ENCODE measurements at regions not wholly inside any gene's neighbourhood (a gene's known extent, or its start where the extent isn't known, plus 50 kb on each side); places are given as distances from the start of the nearest gene placed in this dataset.

GRCh38 chr5:145708169-145708568 is 127.0 kb downstream of the PRELID2 start:
- Histone ChIP-seq H3K4me2 (ENCODE audit: low read depth, low read length, poor library complexity, severe bottlenecking) (no peak overlapping the region), H3K9me2 (replicated peaks; ENCODE audit: insufficient read depth, low read length) (no peaks in the 10 kb centered on the region), H3K27me3 (ENCODE audit: low read length) (no peaks in the 10 kb centered on the region), H3K9ac (ENCODE audit: low read length) (no peak overlapping the region), H3K4me1 (ENCODE audit: low read length) (no peaks in the 10 kb centered on the region), H3K4me3 (ENCODE audit: low read length) (no peak overlapping the region), H3K9me3 (ENCODE audit: low read length) (no peaks in the 10 kb centered on the region), H3K27ac (ENCODE audit: low read length) (no peak overlapping the region), H2AFZ (ENCODE audit: low read length) (no peak overlapping the region), H4K20me1 (ENCODE audit: insufficient read depth, low read depth, low read length) (no peaks in the 10 kb centered on the region), H3K36me3 (ENCODE audit: insufficient read depth, low read length) (no peaks in the 10 kb centered on the region), H3K79me2 (ENCODE audit: low read length) (no peaks in the 10 kb centered on the region)
- DNase-seq, result no peak

GRCh38 chr5:145704724-145705123 is 130.4 kb downstream of the PRELID2 start:
- H3K4me2 ChIP-seq (ENCODE audit: low read depth, low read length, poor library complexity, severe bottlenecking), result no peak overlapping the region
- H3K79me2 ChIP-seq (ENCODE audit: low read length), result no peaks in the 10 kb centered on the region
- H3K9me3 ChIP-seq (ENCODE audit: low read length), result no peaks in the 10 kb centered on the region
- H2AFZ ChIP-seq (ENCODE audit: low read length), result no peak overlapping the region
- no peaks in the 10 kb centered on the region for H3K4me1 ChIP-seq (ENCODE audit: low read length)
- H3K36me3 ChIP-seq (ENCODE audit: insufficient read depth, low read length), result no peaks in the 10 kb centered on the region
- no peaks in the 10 kb centered on the region for H4K20me1 ChIP-seq (ENCODE audit: insufficient read depth, low read depth, low read length)
- no peaks in the 10 kb centered on the region for H3K9me2 ChIP-seq (replicated peaks; ENCODE audit: insufficient read depth, low read length)
- H3K27me3 ChIP-seq (ENCODE audit: low read length), result no peaks in the 10 kb centered on the region
- no peak overlapping the region for H3K4me3 ChIP-seq (ENCODE audit: low read length)
- no peak for DNase-seq
- H3K27ac ChIP-seq (ENCODE audit: low read length), result no peak overlapping the region
- no peak overlapping the region for H3K9ac ChIP-seq (ENCODE audit: low read length)

- H4K20me1 ChIP-seq (ENCODE audit: insufficient read depth, low read depth, low read length), result no peaks in the 10 kb centered on the region
- no peaks in the 10 kb centered on the region for H3K9me3 ChIP-seq (ENCODE audit: low read length)
- H2AFZ ChIP-seq (ENCODE audit: low read length), result no peak overlapping the region
- H3K4me3 ChIP-seq (ENCODE audit: low read length), result no peak overlapping the region
- H3K4me1 ChIP-seq (ENCODE audit: low read length), result no peaks in the 10 kb centered on the region
- no peak overlapping the region for H3K27ac ChIP-seq (ENCODE audit: low read length)
- DNase-seq, result no peak
- no peaks in the 10 kb centered on the region for H3K79me2 ChIP-seq (ENCODE audit: low read length)
- H3K4me2 ChIP-seq (ENCODE audit: low read depth, low read length, poor library complexity, severe bottlenecking), result no peak overlapping the region
- H3K36me3 ChIP-seq (ENCODE audit: insufficient read depth, low read length), result no peaks in the 10 kb centered on the region
- H3K27me3 ChIP-seq (ENCODE audit: low read length), result no peaks in the 10 kb centered on the region
- no peaks in the 10 kb centered on the region for H3K9me2 ChIP-seq (replicated peaks; ENCODE audit: insufficient read depth, low read length)
- no peak overlapping the region for H3K9ac ChIP-seq (ENCODE audit: low read length)
Measured at GRCh38 chr5:145703856-145704255, 131.3 kb downstream of the PRELID2 start.

GRCh38 chr5:145701404-145701803 is 133.7 kb downstream of the PRELID2 start:
- no peak overlapping the region for H3K27ac ChIP-seq (ENCODE audit: low read length)
- DNase-seq, result no peak
- H3K79me2 ChIP-seq (ENCODE audit: low read length), result no peaks in the 10 kb centered on the region
- no peaks in the 10 kb centered on the region for H3K27me3 ChIP-seq (ENCODE audit: low read length)
- H4K20me1 ChIP-seq (ENCODE audit: insufficient read depth, low read depth, low read length), result no peaks in the 10 kb centered on the region
- H3K4me1 ChIP-seq (ENCODE audit: low read length), result no peaks in the 10 kb centered on the region
- H3K4me3 ChIP-seq (ENCODE audit: low read length), result no peak overlapping the region
- H3K36me3 ChIP-seq (ENCODE audit: insufficient read depth, low read length), result no peaks in the 10 kb centered on the region
- H3K9me3 ChIP-seq (ENCODE audit: low read length), result no peaks in the 10 kb centered on the region
- H3K9ac ChIP-seq (ENCODE audit: low read length), result no peak overlapping the region
- H3K4me2 ChIP-seq (ENCODE audit: low read depth, low read length, poor library complexity, severe bottlenecking), result no peak overlapping the region
- H3K9me2 ChIP-seq (replicated peaks; ENCODE audit: insufficient read depth, low read length), result no peaks in the 10 kb centered on the region
- H2AFZ ChIP-seq (ENCODE audit: low read length), result no peak overlapping the region

GRCh38 chr5:145699846-145700245 is 135.3 kb downstream of the PRELID2 start:
- H3K9me2 ChIP-seq (replicated peaks; ENCODE audit: insufficient read depth, low read length), result no peaks in the 10 kb centered on the region
- H3K79me2 ChIP-seq (ENCODE audit: low read length), result no peaks in the 10 kb centered on the region
- no peak for DNase-seq
- H3K9me3 ChIP-seq (ENCODE audit: low read length), result no peaks in the 10 kb centered on the region
- H3K4me1 ChIP-seq (ENCODE audit: low read length), result no peaks in the 10 kb centered on the region
- H3K36me3 ChIP-seq (ENCODE audit: insufficient read depth, low read length), result no peaks in the 10 kb centered on the region
- no peak overlapping the region for H2AFZ ChIP-seq (ENCODE audit: low read length)
- H3K4me3 ChIP-seq (ENCODE audit: low read length), result no peak overlapping the region
- no peak overlapping the region for H3K9ac ChIP-seq (ENCODE audit: low read length)
- no peak overlapping the region for H3K4me2 ChIP-seq (ENCODE audit: low read depth, low read length, poor library complexity, severe bottlenecking)
- no peaks in the 10 kb centered on the region for H4K20me1 ChIP-seq (ENCODE audit: insufficient read depth, low read depth, low read length)
- no peak overlapping the region for H3K27ac ChIP-seq (ENCODE audit: low read length)
- H3K27me3 ChIP-seq (ENCODE audit: low read length), result no peaks in the 10 kb centered on the region

- Histone ChIP-seq H4K20me1 (ENCODE audit: insufficient read depth, low read depth, low read length) (no peaks in the 10 kb centered on the region), H3K27me3 (ENCODE audit: low read length) (no peaks in the 10 kb centered on the region), H3K36me3 (ENCODE audit: insufficient read depth, low read length) (no peaks in the 10 kb centered on the region), H3K4me3 (ENCODE audit: low read length) (no peak overlapping the region), H3K79me2 (ENCODE audit: low read length) (no peaks in the 10 kb centered on the region), H3K9ac (ENCODE audit: low read length) (no peak overlapping the region), H3K9me2 (replicated peaks; ENCODE audit: insufficient read depth, low read length) (no peaks in the 10 kb centered on the region), H3K27ac (ENCODE audit: low read length) (no peak overlapping the region), H3K4me2 (ENCODE audit: low read depth, low read length, poor library complexity, severe bottlenecking) (no peak overlapping the region), H2AFZ (ENCODE audit: low read length) (no peak overlapping the region), H3K9me3 (ENCODE audit: low read length) (no peaks in the 10 kb centered on the region), H3K4me1 (ENCODE audit: low read length) (no peaks in the 10 kb centered on the region)
- peak; percentile 80 for DNase-seq
Measured at GRCh38 chr5:145697251-145697990, 137.7 kb downstream of the PRELID2 start.

GRCh38 chr5:145689235-145689634 is 145.9 kb downstream of the PRELID2 start:
- Histone ChIP-seq H3K9me2 (replicated peaks; ENCODE audit: insufficient read depth, low read length) (no peaks in the 10 kb centered on the region), H4K20me1 (ENCODE audit: insufficient read depth, low read depth, low read length) (no peaks in the 10 kb centered on the region), H3K4me1 (ENCODE audit: low read length) (no peaks in the 10 kb centered on the region), H3K27ac (ENCODE audit: low read length) (no peak overlapping the region), H3K4me3 (ENCODE audit: low read length) (no peak overlapping the region), H3K9me3 (ENCODE audit: low read length) (no peaks in the 10 kb centered on the region), H3K36me3 (ENCODE audit: insufficient read depth, low read length) (no peaks in the 10 kb centered on the region), H3K9ac (ENCODE audit: low read length) (no peak overlapping the region), H3K4me2 (ENCODE audit: low read depth, low read length, poor library complexity, severe bottlenecking) (no peak overlapping the region), H3K27me3 (ENCODE audit: low read length) (no peaks in the 10 kb centered on the region), H3K79me2 (ENCODE audit: low read length) (no peaks in the 10 kb centered on the region), H2AFZ (ENCODE audit: low read length) (no peak overlapping the region)
- DNase-seq, result peak; percentile 57

- no peaks in the 10 kb centered on the region for H3K9me2 ChIP-seq (replicated peaks; ENCODE audit: insufficient read depth, low read length)
- H3K4me1 ChIP-seq (ENCODE audit: low read length), result no peaks in the 10 kb centered on the region
- no peak overlapping the region for H3K4me3 ChIP-seq (ENCODE audit: low read length)
- DNase-seq, result no peak
- H3K9me3 ChIP-seq (ENCODE audit: low read length), result no peaks in the 10 kb centered on the region
- H4K20me1 ChIP-seq (ENCODE audit: insufficient read depth, low read depth, low read length), result no peaks in the 10 kb centered on the region
- H3K27ac ChIP-seq (ENCODE audit: low read length), result no peak overlapping the region
- no peaks in the 10 kb centered on the region for H3K36me3 ChIP-seq (ENCODE audit: insufficient read depth, low read length)
- no peak overlapping the region for H3K9ac ChIP-seq (ENCODE audit: low read length)
- H2AFZ ChIP-seq (ENCODE audit: low read length), result no peak overlapping the region
- no peak overlapping the region for H3K4me2 ChIP-seq (ENCODE audit: low read depth, low read length, poor library complexity, severe bottlenecking)
- H3K79me2 ChIP-seq (ENCODE audit: low read length), result no peaks in the 10 kb centered on the region
- no peaks in the 10 kb centered on the region for H3K27me3 ChIP-seq (ENCODE audit: low read length)
Measured at GRCh38 chr5:145687943-145688342, 147.2 kb downstream of the PRELID2 start.
